Gastrocnemius medialis (tissue), 4 donors: ENCODE measurements at regions not wholly inside any gene's neighbourhood (a gene's known extent, or its start where the extent isn't known, plus 50 kb on each side); places are given as distances from the start of the nearest gene placed in this dataset.

ENCODE experiments used
- ATAC-seq, 2 donors: fragments of 150-250 bp; one replicate each; pipeline ENCODE4 v1.9.1; 2016
- DNase-seq, 2 donors: peaks; one replicate each; pipeline ENCODE4 v3.0.0-alpha.2; 2019
- H3K27ac ChIP-seq, 4 donors: fragments of 200-600 bp; sonication (generic); 1 replicate in 1 of 4; 2 replicates in 3 of 4; pipeline ENCODE4 v1.5.1; 2016 to 2018; ENCODE audit warnings: mild to moderate bottlenecking in 2 of 4, moderate library complexity in 1 of 4
- H3K27me3 ChIP-seq, 3 donors: fragments of 200-600 bp; sonication (generic) in 2 of 3; 1 replicate in 1 of 3; 2 replicates in 2 of 3; pipeline versions ENCODE4 v1.5.1 to v1.6.0; 2016 to 2019; ENCODE audit warnings: mild to moderate bottlenecking in 1 of 3, moderate library complexity in 1 of 3
- H3K36me3 ChIP-seq, 2 donors: fragments of 200-600 bp; sonication (generic) in 1 of 2; one replicate each; pipeline ENCODE4 v1.5.1; 2017 to 2018
- H3K4me1 ChIP-seq, 2 donors: fragments of 200-600 bp; sonication (generic) in 1 of 2; one replicate each; pipeline ENCODE4 v1.5.1; 2016 to 2017; ENCODE audit warnings: mild to moderate bottlenecking in 2 of 2
- H3K4me3 ChIP-seq, 4 donors: fragments of 200-600 bp; sonication (generic) in 3 of 4; 1 replicate in 1 of 4; 2 replicates in 3 of 4; pipeline ENCODE4 v1.5.1; 2016 to 2019; ENCODE audit warnings: mild to moderate bottlenecking in 2 of 4
- H3K9me3 ChIP-seq, 3 donors: fragments of 200-600 bp; sonication (generic) in 2 of 3; 1 replicate in 1 of 3; 2 replicates in 2 of 3; pipeline ENCODE4 v1.5.1; 2016 to 2019
- CTCF ChIP-seq, 5 experiments: fragments of 450-650 bp in 3 of 5; fragments of 200-600 bp in 2 of 5; sonication (generic) in 2 of 5; IDR thresholded peaks in 4 of 5; conservative IDR thresholded peaks in 1 of 5; 1 replicate in 4 of 5; 2 replicates in 1 of 5; pipeline ENCODE4 v1.5.1; 2016 to 2019; ENCODE audit warnings: antibody characterized with exemption in 5 of 5, mild to moderate bottlenecking in 3 of 5, moderate library complexity in 3 of 5
- POLR2A ChIP-seq, 2 donors: fragments of 450-650 bp; IDR thresholded peaks; one replicate each; pipeline ENCODE4 v1.6.1; 2017; ENCODE audit warnings: antibody characterized with exemption in 2 of 2, mild to moderate bottlenecking in 2 of 2, moderate library complexity in 2 of 2
- in situ Hi-C, 4 donors: fragments of 200-750 bp; cut with MboI; loops; one replicate each; pipeline versions ENCODE4 v1.15.0 to v1.8.0; 2017; ENCODE audit warnings: low sequenced_read_pairs in 4 of 4
- intact Hi-C: fragments of 100-400 bp; cut with DNase I; formaldehyde crosslinking; loops from one replicate; pipeline ENCODE4 v1.15.1; 2023; ENCODE audit warnings: low total_unique reads

- Histone ChIP-seq H3K4me1 (peaks cover 0 to 6% of the 10 kb centered on the region in 2 donors), H3K27me3 (peaks cover 4 to 5% (median 4%) of the 10 kb centered on the region in 3 donors), H3K27ac (no peak overlapping the region), H3K4me3 (no peak overlapping the region), H3K36me3 (no peaks in the 10 kb centered on the region), H3K9me3 (no peaks in the 10 kb centered on the region)
- no peak for ATAC-seq
- TF ChIP-seq CTCF (IDR thresholded peaks at IDR 0.05 in 4 of 5, conservative IDR thresholded peaks at IDR 0.05 in 1 of 5) (no peak), POLR2A (IDR thresholded peaks at IDR 0.05) (no peak)
- intact Hi-C loops, result no loop called here
- in situ Hi-C loops, result no loop called here
- DNase-seq, result no peak
Observed at GRCh38 chr2:239816576-239817467, 208.3 kb downstream of the NDUFA10 start.

- no peak overlapping the region for H3K27ac ChIP-seq
- in situ Hi-C loops (no loop called here), intact Hi-C loops (no loop called here)
- ATAC-seq (no peak), DNase-seq (no peak)
- no peak overlapping the region for H3K4me3 ChIP-seq
- peaks cover under 1 to 5% (median 4%) of the 10 kb centered on the region in 3 donors for H3K27me3 ChIP-seq
- no peaks in the 10 kb centered on the region for H3K9me3 ChIP-seq
- H3K4me1 ChIP-seq, result peaks cover 0 to 6% of the 10 kb centered on the region in 2 donors
- TF ChIP-seq CTCF (IDR thresholded peaks at IDR 0.05 in 4 of 5, conservative IDR thresholded peaks at IDR 0.05 in 1 of 5), result no peak
- no peak for TF ChIP-seq POLR2A (IDR thresholded peaks at IDR 0.05)
- no peaks in the 10 kb centered on the region for H3K36me3 ChIP-seq
Observed at GRCh38 chr2:239815671-239816070, 209.5 kb downstream of the NDUFA10 start.

- DNase-seq, result peak in 1 of 2 donors; percentile 10
- no peaks in the 10 kb centered on the region for H3K9me3 ChIP-seq
- H3K4me1 ChIP-seq, result peaks cover 0 to 6% of the 10 kb centered on the region in 2 donors
- TF ChIP-seq CTCF (IDR thresholded peaks at IDR 0.05 in 4 of 5, conservative IDR thresholded peaks at IDR 0.05 in 1 of 5), result no peak
- TF ChIP-seq POLR2A (IDR thresholded peaks at IDR 0.05), result no peak
- in situ Hi-C loops, result no loop called here
- intact Hi-C loops, result no loop called here
- H3K4me3 ChIP-seq, result no peak overlapping the region
- no peaks in the 10 kb centered on the region for H3K36me3 ChIP-seq
- no peak overlapping the region for H3K27ac ChIP-seq
- H3K27me3 ChIP-seq, result peaks cover 0 to 5% (median 4%) of the 10 kb centered on the region in 3 donors
- ATAC-seq, result peak in 1 of 2 donors; percentile 24
Observed at GRCh38 chr2:239814861-239815601, 210.1 kb downstream of the NDUFA10 start.

GRCh38 chr2:239814116-239814860 lies 210.9 kb downstream of the NDUFA10 start:
- H3K4me3 ChIP-seq, result no peak overlapping the region
- H3K36me3 ChIP-seq, result no peaks in the 10 kb centered on the region
- TF ChIP-seq POLR2A (IDR thresholded peaks at IDR 0.05), result no peak
- TF ChIP-seq CTCF (IDR thresholded peaks at IDR 0.05 in 4 of 5, conservative IDR thresholded peaks at IDR 0.05 in 1 of 5), result no peak
- peak overlapping the region in 1 of 4 donors; percentile 41 for H3K27ac ChIP-seq
- peak in 1 of 2 donors; percentile 5 for DNase-seq
- intact Hi-C loops (no loop called here), in situ Hi-C loops (no loop called here)
- no peaks in the 10 kb centered on the region for H3K9me3 ChIP-seq
- H3K27me3 ChIP-seq, result peaks cover 0 to 5% (median 4%) of the 10 kb centered on the region in 3 donors
- peak in 1 of 2 donors; percentile 30 for ATAC-seq
- peaks cover 0 to 6% of the 10 kb centered on the region in 2 donors for H3K4me1 ChIP-seq
